NCI-H510A treated with DMSO at 0.1 percent for 48 hours (cell line): ENCODE measurements at regions not wholly inside any gene's neighbourhood (a gene's known extent, or its start where the extent isn't known, plus 50 kb on each side); places are given as distances from the start of the nearest gene placed in this dataset.

Experiments
- DNase-seq: peaks from one replicate; lab custom pipeline; 2025; lab: John Stamatoyannopoulos, UW

DNA sequence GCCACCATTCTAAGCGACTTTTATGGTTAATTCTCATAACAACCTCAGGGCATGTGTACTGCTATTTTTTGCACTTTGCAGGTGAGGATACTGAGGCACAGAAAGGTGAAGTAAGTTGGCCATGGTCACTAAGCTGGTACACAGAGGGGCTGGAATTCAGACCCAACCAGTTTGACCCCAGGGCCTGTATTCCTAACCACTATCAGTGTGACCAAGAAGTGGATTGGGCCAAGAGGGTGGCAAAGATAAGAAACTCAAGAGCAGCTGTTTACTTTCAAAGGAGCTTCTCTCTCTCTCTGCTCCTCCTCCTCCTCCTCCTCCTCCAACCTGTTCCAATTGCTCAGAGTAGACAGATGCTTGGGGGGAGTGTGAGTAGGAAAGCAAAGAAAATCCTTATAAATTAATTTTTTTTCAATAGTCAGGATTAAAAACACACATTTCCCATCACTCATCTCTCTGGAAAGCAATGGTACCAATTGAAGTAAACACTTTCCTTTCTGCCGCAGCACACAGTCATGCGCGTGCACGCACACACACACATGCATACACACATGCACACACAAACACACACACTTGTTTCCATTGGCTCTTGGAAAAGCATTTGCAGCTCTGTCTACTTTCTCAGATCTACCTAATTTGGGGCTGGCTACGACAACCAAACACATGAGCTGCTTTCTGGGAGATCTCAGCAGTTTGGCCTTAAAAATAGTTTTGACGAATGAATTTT lies 736.7 kb upstream of the WWC1 start:
- DNase-seq = no peak

DNA sequence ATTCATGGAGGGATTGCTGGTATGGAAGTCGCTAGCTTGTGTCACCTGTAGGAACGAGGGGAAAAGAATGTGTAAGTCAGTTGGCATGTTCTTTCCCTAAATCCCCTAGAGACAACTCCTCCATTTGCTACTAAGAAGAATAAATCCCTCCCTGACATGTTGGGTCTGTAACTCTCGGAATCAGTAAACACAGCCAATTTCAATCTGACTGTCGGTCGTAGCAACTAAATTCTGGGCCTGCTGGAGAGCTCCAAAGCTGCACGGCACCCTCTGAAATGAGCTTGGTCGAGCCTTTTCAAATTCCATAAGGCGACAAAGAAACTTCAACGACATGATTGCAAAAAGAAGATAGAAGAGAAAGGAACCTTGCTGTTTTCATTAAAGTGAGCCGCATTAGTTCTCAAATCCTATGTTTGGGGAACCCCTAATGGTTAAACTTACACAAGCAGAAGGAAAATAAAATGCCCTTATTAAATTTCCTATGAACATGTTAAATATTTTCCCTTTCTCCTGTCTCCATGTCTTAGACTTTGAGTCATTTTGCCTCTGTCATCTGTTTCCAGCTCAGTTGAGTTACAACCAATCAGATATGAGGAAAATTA lies 735.8 kb upstream of the WWC1 start:
- DNase-seq = no peak

DNA sequence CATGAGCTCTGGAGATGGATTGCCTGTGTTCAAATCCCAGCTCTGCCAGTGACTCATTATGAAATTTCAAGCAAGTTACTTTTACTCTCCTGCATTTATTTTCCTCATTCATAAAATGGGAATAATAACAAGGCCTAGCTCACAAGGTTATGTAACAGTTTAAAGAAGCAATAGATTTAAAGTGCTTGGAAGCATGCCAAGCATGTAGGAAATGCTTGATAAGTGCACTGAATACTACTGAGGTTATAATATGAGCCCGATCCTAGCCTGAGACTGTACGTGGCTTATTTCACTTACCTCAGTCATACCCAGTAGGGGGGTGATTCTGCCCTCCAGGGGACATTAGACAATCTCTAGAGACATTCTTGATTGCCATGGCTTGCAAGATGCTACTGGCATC lies 734.1 kb upstream of the WWC1 start:
- no peak for DNase-seq

DNA sequence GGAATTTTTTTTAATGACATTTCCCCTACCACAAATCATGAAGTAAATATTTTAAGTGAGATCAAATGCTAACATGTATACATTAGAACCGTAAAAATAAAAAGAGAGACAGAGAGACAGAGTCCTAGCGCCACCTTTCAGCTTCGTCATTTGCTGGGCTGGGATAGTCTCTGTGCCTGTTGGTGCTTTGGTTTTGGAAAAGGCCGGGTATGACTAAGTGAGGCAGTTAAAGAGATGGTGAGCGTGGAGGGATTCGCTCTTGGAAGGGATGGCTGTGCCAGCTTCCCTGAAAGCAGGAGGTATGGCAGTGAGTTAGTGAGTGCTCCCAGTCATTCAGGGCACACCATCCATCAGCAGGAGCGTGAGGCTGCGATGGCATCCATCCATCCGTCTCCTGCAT lies 729.6 kb upstream of the WWC1 start:
- no peak for DNase-seq

DNA sequence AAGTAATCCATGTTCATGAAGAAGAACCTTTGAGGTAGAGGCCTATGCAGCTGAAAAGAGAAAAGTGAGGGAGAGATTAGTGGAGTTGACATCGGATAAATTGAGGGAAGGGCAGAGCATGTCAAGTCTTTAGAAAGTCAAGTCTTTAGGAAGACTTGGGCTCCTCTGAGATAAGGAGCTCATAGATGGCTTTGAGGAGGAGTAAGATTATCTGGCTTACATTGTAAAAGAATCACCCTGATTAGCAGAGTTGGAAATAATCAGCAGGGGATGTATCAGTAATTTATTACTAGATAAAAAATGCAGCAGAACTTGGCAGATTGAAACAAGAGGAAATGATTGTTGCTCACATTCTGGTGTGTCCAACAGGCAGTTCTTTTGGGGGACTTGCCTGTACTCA lies 727.2 kb upstream of the WWC1 start:
- DNase-seq = no peak

DNA sequence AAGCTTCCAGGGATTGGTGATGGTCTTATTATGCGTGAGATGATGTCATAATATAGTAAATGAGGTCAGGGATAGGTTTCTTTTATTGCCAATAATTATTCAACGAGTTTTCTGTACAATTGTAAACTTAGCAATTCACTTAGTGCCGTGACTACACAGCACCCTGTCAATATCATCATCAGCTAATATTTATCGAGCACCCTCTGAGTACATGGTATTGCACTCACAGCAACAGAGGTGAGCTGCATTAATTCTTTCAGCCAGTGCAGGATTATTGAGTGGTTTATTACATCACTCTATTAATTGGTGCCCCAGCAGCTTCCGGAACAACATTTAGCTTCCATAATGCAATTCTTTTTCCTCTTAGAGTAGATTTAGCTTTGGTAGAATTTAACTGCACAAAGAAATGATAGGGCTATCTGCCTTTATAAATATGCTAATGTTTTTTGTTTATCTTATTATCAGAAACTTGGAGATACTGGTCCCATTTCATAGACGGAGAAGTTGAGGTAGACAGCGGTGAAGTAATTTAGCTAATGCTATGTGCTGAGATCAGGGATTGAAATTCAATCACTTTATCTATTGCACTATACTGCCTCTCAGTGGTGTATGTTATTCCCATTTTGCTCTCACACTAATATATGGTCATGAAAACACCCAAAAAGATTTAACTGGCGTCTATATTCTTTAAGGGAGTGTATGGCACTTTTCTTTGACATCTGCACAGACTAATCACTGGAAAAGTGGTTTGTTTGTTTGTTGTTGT lies 726.1 kb upstream of the WWC1 start:
- no peak for DNase-seq

DNA sequence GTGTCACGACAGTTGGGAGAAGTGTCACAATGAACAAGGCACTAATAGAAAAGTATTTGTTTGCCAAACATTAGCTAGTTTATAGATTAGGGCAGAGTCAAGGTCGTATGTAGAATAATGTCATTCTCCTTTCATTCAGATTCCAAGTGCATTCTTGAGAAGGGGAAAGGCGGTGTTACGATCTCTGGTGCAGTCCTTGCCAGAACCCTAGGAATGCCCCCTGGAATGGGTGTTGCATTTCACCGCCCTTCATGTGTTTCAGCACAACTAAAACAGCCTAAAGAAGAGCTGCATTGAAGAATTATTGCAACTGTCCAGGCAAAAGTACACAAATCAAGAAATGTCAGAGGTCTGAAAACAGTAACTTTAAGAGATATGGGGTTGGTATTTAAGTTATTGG lies 721.0 kb upstream of the WWC1 start:
- DNase-seq = no peak

DNA sequence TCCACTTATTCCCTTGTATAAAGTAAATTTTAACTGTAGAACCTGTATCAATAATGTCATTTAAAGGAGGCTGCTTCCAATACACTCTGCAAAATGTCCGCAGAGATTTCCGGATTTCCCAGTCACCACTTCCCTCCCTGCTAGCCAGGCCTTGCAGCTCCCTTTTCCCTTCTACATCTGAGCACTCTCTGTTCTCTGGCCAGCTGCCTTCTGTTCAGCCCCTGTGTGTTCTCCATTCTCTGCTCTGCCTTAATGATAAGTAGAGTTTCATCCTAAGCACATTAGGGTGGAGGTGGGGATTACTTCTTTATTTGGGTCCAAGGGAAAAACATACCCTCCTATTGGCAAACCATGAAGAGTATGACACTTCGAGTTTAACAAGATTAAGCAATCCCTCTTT lies 719.6 kb upstream of the WWC1 start:
- DNase-seq = no peak

DNA sequence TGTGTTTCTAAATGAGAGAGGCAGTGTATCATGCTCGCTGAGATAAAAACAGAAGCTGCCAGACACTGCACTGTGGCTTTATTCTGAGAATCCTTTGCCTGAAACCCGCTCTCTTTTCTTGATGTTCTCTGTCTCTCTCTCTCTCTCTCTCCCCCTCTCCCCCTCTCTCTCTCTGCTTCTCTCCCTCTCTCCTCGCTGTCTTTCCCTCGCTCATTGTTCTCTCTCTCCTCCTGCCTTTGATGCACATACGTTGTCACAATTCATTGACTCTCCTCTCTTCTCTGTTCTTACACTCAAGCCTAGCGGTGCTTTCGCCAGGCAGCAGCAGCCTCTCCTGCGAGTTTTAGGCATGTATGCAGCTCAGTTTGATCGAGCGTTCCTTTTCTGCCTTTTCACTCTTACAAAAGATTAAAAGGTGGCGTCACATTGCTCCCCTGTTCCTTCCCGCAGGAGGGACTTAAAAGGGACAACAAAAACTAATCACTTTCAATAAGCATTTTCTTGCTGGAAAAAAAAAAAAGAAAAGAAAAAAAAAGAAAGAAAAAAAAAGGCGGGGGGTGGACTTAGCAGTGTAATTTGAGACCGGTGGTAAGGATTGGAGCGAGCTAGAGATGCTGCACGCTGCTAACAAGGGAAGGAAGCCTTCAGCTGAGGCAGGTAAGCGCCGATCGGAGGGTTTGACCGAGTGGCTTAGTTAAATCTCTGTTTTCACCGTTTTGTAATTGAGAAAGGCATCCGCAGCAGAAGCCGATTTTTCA lies 717.9 kb upstream of the WWC1 start:
- no peak for DNase-seq

DNA sequence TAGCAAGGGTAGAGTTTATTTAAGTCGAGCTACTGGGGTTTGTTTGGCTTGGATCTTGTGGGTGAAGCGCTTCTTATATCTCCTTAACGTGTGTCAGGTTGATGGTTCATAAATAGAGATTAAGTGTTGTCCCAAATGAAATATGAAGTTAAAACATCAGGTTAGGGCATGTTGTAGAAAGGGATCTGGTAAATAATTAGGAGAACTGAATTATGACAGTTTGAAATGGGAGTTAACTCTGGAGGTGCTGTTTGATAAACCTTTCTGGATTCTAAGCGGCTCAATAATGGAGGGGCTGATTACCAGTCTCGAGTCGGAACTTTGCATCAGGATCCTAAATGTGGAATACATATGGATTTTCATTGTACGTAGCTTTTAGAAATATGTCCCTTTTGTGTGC lies 717.0 kb upstream of the WWC1 start:
- DNase-seq = no peak

DNA sequence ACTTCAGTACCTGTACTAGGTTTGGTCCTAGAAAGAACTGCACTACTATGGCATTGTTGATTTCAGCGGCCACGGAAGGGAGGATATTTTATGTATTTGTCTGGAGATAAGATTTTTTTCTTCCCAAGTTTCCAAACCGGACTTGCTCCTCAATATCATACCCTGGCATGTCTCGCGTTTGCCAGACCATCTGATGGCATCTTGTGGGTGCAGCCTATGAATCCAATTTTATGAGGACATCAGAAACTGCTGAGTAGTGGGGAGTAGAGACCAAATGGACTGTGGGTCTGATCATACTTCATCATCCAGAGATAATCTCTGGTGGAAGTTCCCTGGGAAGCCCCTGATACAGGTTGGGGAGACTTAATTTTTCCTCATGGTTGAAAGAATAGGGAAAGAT lies 716.1 kb upstream of the WWC1 start:
- DNase-seq = no peak

DNA sequence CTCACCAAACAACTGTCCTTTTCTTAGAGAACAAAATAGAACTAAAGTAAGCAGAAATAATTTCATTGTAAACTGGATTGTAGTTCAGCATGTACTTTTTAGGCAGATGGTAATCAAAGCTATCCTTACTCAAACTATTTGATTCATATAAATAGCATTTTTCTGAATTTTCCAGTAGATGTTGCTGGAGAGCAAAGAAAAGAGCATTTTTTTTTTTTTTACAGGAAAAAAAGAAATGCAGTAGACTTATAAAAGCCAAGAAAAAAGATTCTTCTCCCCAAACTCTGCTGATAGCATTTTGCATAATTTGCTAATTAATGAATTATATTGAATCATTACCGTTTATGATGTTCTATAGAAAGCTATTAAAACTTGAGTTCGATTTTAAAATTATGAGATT lies 715.3 kb upstream of the WWC1 start:
- no peak for DNase-seq

DNA sequence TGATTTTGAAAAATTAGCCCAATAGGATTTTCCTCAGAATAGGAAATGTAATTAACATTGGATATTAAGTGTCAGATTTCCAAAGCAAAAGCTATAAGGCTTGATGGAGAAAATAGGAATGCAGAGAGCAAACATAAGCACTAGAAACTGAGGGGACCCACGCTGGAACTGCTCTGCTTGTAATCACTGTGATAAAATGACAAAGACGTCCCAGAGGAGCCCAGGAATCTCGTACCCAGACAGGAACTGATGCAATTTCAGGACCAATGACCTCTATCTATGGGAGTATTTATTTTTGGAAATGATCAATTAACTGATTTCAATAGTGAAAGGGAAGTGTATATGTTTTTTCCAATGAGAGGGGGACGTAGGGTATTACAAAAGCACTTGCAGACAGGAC lies 714.5 kb upstream of the WWC1 start:
- no peak for DNase-seq

DNA sequence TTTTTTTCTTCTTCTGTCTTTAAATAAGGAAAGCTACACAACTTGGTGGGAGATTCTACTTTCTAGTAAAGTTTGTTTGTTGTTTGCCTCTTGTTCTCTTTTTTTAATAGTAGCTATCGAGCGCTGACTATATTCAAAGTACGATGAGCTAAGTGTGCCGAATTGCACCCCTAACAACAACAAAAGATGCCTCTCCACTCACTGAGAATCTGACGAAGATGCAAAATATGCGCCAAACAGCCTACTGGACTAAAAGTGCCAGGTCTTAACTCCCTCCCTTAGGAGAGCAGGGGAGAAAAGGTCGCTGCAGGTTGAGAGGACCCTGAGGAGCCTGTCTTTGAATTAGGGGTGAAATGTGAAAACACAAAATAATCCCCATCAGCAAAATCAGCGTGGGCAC lies 713.8 kb upstream of the WWC1 start:
- DNase-seq = no peak

DNA sequence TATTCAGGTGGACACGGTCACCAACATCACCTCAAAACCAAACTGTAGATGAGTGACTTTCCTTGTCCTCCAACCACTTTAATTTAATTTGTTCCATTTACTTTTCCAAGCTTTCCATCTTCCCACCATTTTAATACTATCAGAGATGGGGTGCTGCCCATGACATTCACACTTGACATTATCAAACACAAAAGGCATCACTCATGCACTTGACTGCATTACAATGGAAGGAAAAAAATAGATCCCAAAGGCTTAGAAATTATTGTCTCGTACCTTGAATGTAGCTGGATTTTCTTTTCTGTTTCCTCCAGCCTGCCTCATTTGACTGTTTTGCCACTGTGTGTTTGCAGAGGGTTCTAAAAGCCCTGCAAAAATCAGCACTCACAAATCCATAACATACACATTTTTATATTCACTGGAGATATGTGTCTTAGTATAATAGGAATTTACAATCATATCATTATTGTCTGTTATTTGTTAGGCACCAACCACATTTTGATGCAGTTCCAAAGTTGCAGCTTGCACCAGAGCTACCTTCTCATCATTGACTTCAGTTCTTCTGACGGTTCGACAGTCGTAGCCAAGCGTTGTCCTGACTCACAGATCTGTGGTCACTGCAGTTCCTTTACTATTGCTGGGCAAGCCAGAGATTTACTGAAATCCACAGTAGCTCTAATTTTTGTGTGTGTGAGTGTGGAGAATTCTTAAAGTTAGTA lies 712.3 kb upstream of the WWC1 start:
- no peak for DNase-seq

DNA sequence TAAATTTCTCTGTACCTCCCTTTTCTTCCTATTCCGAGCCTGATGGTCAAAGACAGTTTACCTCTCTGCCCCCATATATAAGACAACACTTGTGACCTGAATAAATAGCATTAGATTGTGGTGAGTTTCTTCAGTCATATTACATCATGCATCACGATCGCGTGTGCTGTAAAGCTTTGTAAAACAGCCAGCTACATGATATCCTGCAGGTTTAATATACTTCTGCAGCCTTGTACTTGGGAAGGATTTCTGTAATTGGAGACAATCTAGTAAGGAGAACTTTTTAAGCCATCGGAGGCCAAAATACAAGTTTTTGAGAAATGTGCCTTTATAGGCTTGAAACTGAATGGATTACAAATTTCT lies 711.8 kb upstream of the WWC1 start:
- DNase-seq = no peak

DNA sequence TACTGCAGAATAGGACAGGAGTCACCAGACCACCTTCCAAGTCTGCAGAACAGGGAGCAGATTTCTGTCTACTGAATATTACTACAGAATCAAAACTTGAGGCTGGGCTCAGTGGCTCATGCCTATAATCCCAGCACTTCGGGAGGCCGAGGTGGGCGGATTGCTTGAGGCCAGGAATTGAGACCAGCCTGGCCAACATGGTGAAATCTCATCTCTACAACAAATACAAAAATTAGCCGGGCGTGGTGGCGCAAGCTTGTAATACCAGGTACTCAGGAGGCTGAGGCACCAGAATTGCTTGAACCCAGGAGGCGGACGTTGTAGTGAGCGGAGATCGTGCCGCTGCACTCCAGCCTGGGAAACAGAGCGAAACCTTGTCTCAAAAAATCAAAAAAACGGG lies 710.8 kb upstream of the WWC1 start:
- DNase-seq = no peak

DNA sequence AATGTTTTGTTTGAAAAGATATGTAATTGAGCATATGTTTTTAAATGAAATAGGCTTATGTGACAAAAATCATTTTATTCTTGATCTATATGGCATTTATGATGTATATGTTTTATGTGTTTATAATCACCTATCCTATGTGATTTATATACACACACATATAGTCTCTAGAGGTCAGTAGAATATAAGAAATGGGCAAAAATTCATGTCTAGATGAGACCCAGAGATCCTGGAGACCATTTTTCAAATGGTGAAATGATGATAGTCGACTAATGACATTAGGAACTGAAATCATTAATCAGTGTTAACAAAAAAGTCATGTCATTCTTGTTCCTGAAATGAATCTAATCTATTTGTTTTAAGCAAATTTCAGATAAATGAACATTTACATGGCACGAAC lies 709.2 kb upstream of the WWC1 start:
- DNase-seq = no peak

DNA sequence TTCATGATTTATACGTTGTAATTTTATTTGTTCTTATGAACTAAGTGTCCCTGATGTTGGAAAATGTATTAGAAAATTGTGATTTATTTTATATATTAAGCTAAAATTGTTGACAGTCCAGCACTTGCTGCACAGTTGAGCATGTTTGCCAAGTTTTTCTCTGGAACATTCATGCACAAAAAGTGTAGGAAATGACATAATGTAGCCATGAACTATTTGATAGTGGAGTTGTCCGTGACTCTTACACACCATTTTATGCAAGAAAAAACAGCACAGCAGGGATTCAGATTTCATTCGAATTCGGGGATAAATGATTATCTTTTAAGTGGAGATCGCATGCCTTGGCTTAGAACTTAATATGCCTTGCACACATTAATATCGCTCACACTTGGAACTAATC lies 708.6 kb upstream of the WWC1 start:
- DNase-seq = no peak

DNA sequence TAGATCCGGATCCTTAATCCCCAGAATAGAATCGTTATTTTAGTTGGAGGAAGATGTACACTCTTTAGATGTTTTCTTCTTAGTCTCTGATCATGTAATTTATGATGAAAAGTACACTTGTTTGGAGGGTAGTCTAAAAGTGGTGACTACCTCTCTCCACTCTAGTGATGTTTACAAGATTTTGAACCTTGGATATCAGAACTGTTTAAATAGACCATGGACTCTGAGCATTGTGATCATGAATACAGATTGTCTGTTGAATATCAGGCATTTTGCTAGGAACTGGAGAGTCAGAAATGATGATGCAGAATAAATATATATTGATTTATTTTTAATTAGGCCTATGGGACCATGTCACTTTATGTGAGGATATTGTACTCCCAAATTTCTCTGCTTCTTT lies 706.3 kb upstream of the WWC1 start:
- no peak for DNase-seq

DNA sequence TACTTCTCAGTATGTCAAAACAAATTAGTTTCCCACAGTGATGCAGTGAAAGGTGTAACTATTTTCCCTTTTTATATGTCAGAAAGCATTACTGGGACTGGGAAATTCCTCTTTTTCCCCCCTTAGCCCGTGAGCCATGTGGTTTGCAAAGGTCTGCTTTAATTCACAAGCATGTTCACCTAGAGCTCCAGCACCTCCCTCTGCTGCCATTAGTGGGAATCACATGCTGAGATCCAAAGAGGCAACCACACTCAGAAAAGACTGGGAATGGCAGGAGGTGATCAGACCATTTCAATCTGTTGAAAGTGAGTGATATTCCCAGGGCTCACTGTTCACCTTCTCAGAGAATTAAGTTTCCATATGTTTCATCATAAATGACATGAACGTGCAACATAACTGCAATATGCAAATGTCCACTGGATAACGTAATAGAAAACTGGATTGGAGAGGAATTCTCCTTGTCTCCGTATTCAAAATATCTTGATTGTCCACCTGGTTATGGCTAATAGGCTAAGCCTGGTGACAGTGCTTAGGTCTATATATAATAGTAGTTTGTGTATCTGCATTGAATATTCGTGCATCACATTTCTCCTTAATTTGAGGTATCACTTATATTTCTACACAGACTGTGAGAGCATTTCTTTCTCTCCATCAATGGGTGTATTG lies 703.5 kb upstream of the WWC1 start:
- peak; percentile 1 for DNase-seq

DNA sequence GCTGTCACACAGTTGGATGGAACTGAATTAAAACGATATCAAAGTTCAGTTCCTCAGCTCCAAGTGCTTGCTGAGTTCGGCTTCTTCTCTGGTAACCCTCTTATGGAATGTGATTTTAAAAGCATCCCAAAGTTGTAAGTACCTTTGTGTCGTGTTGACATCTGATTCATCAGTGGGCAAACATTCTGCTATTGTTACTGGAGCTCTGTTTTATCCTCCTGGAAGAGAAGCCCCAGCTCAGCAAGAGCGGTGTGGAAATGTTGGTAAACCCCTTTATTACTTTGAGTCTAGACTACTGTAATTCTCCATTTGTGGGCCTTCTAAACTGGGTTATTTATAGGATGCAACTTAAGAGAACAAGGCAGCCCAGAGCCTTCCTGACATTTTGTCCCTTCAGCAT lies 699.3 kb upstream of the WWC1 start:
- no peak for DNase-seq
